IMR-90 (cell line): ENCODE measurements at regions not wholly inside any gene's neighbourhood (a gene's known extent, or its start where the extent isn't known, plus 50 kb on each side); places are given as distances from the start of the nearest gene placed in this dataset.

Experiments
- ATAC-seq: fragments of 200-7000 bp; cut with Tn5 transposase; 2 replicates; pipeline ENCODE4 v1.9.1; 2020; ENCODE audit warnings: low read depth, mild to moderate bottlenecking, moderate library complexity
- BruUV-seq: library from RNA; stranded (reverse); fragments of 400-500 nt; replicated peaks from 2 replicates; lab custom pipeline; 2021; lab: Mats Ljungman, UMichigan
- CTCF ChIA-PET: fragments of 300-600 bp; formaldehyde crosslinking; extraction: SDS; loops from one replicate; lab custom pipeline; 2021; ENCODE audit warnings: antibody characterized with exemption; lab: Yijun Ruan, JAX
- POLR2A ChIA-PET: fragments of 300-600 bp; sonication (Branson Sonifier 250); formaldehyde crosslinking; loops from one replicate; lab custom pipeline; 2022; ENCODE audit warnings: antibody characterized with exemption; ENCODE audit not compliant: unreplicated experiment; lab: Charles Lee
- DNase-seq: peaks from one replicate; pipeline ENCODE4 v3.0.0; 2013
- H2AFZ ChIP-seq: replicated peaks from 2 replicates; pipeline ENCODE3; 2013; ENCODE audit warnings: low read length, mild to moderate bottlenecking; ENCODE audit not compliant: poor library complexity
- H2AK5ac ChIP-seq: 2 replicates; pipeline ENCODE4 v1.6.1; 2013; ENCODE audit warnings: low read depth, low read length, inconsistent platforms
- H2AK9ac ChIP-seq: replicated peaks from 2 replicates; pipeline ENCODE3; 2013; ENCODE audit warnings: mild to moderate bottlenecking, low read depth, low read length, moderate library complexity; ENCODE audit not compliant: poor library complexity
- H2BK120ac ChIP-seq: 2 replicates; pipeline ENCODE4 v1.6.1; 2013; ENCODE audit warnings: low read depth, low read length, inconsistent platforms
- H2BK15ac ChIP-seq: 3 replicates; pipeline ENCODE4 v1.6.1; 2013; ENCODE audit warnings: low read depth, low read length, inconsistent platforms
- H2BK20ac ChIP-seq: 2 replicates; pipeline ENCODE4 v1.6.1; 2013; ENCODE audit warnings: low read depth, mild to moderate bottlenecking, inconsistent platforms, low read length, moderate library complexity
- H2BK5ac ChIP-seq: 2 replicates; pipeline ENCODE4 v1.6.1; 2013; ENCODE audit warnings: mild to moderate bottlenecking, low read depth, low read length, inconsistent platforms; ENCODE audit not compliant: poor library complexity, severe bottlenecking
- H3K14ac ChIP-seq: replicated peaks from 2 replicates; pipeline ENCODE4 v1.6.1; 2013; ENCODE audit warnings: low read depth, low read length, inconsistent platforms
- H3K18ac ChIP-seq: 2 replicates; pipeline ENCODE4 v1.6.1; 2013; ENCODE audit warnings: low read depth, low read length, control low read depth
- H3K23ac ChIP-seq: 2 replicates; pipeline ENCODE4 v1.6.1; 2013; ENCODE audit warnings: low read depth, low read length, inconsistent platforms
- H3K27ac ChIP-seq: 2 replicates; pipeline ENCODE4 v1.5.1; 2013; ENCODE audit warnings: mild to moderate bottlenecking, control low read depth, low read length; ENCODE audit not compliant: insufficient read depth
- H3K27me3 ChIP-seq: 2 replicates; pipeline ENCODE4 v1.6.1; 2013; ENCODE audit warnings: low read length; ENCODE audit not compliant: control insufficient read depth, insufficient read depth
- H3K36me3 ChIP-seq: 2 replicates; pipeline ENCODE4 v1.6.1; 2013; ENCODE audit warnings: low read length, mixed read lengths; ENCODE audit not compliant: control insufficient read depth, insufficient read depth
- H3K4ac ChIP-seq: 2 replicates; pipeline ENCODE4 v1.6.1; 2013; ENCODE audit warnings: low read depth, low read length, inconsistent platforms
- H3K4me1 ChIP-seq: 2 replicates; pipeline ENCODE4 v1.6.1; 2013; ENCODE audit warnings: low read length, mixed read lengths; ENCODE audit not compliant: control insufficient read depth, insufficient read depth
- H3K4me2 ChIP-seq: 2 replicates; pipeline ENCODE4 v1.6.1; 2013; ENCODE audit warnings: low read depth, mild to moderate bottlenecking, control low read depth, low read length, moderate library complexity
- H3K4me3 ChIP-seq: 2 replicates; pipeline ENCODE4 v1.5.1; 2013; ENCODE audit warnings: low read depth, mild to moderate bottlenecking, control low read depth, low read length, moderate library complexity; ENCODE audit not compliant: insufficient read depth
- H3K56ac ChIP-seq: 2 replicates; pipeline ENCODE4 v1.6.1; 2013; ENCODE audit warnings: low read length, inconsistent platforms; ENCODE audit not compliant: insufficient read depth; ENCODE audit errors: extremely low read depth
- H3K79me1 ChIP-seq, 2 experiments: 2 replicates each; pipeline ENCODE4 v1.6.1; 2013; ENCODE audit warnings: low read length in 2 of 2, inconsistent platforms in 1 of 2, low read depth in 1 of 2
- H3K9ac ChIP-seq: 2 replicates; pipeline ENCODE4 v1.6.1; 2013; ENCODE audit warnings: low read depth, low read length, control low read depth
- H3K9me1 ChIP-seq: 2 replicates; pipeline ENCODE4 v1.6.1; 2013; ENCODE audit warnings: low read length, inconsistent platforms; ENCODE audit not compliant: insufficient read depth
- H3K9me3 ChIP-seq: 2 replicates; pipeline ENCODE4 v1.6.1; 2013; ENCODE audit warnings: low read length; ENCODE audit not compliant: control insufficient read depth, insufficient read depth
- H4K20me1 ChIP-seq: 2 replicates; pipeline ENCODE4 v1.6.1; 2013; ENCODE audit warnings: low read length, inconsistent platforms; ENCODE audit not compliant: insufficient read depth
- H4K5ac ChIP-seq: 2 replicates; pipeline ENCODE4 v1.6.1; 2013; ENCODE audit warnings: mild to moderate bottlenecking, low read depth, low read length, control low read depth
- H4K8ac ChIP-seq, 2 experiments: 2 replicates each; pipeline ENCODE4 v1.6.1; 2013; ENCODE audit warnings: low read depth in 2 of 2, low read length in 2 of 2, control low read depth in 1 of 2, inconsistent platforms in 1 of 2
- H4K91ac ChIP-seq: 2 replicates; pipeline ENCODE4 v1.6.1; 2013; ENCODE audit warnings: low read depth, low read length, inconsistent platforms; ENCODE audit not compliant: insufficient read depth
- BHLHE40 ChIP-seq: fragments of 150-350 bp; IDR thresholded peaks from 2 replicates; pipeline ENCODE4 v1.6.1; 2016; ENCODE audit warnings: mild to moderate bottlenecking, low read depth, low read length
- CEBPB ChIP-seq: IDR thresholded peaks from 2 replicates; pipeline ENCODE4 v1.6.1; 2012; ENCODE audit warnings: low read depth, low read length, improper control_type of control experiment
- CHD1 ChIP-seq: IDR thresholded peaks from 2 replicates; pipeline ENCODE4 v1.6.1; 2012; ENCODE audit warnings: low read depth, low read length, improper control_type of control experiment
- CTCF ChIP-seq: conservative IDR thresholded peaks from 2 replicates; pipeline ENCODE4 v1.5.1; 2012; ENCODE audit warnings: mild to moderate bottlenecking, low read depth, low read length, improper control_type of control experiment
- ELK1 ChIP-seq: fragments of 150-350 bp; IDR thresholded peaks from 2 replicates; pipeline ENCODE4 v1.6.1; 2016; ENCODE audit warnings: low read depth, mild to moderate bottlenecking, low read length, moderate library complexity, borderline replicate concordance
- FOS ChIP-seq: fragments of 150-350 bp; IDR thresholded peaks from 2 replicates; pipeline ENCODE4 v1.6.1; 2016; ENCODE audit warnings: low read depth, low read length
- MAFK ChIP-seq: IDR thresholded peaks from 2 replicates; pipeline ENCODE4 v1.6.1; 2012; ENCODE audit warnings: low read depth, low read length, improper control_type of control experiment
- MAZ ChIP-seq: IDR thresholded peaks from 2 replicates; pipeline ENCODE4 v1.6.1; 2012; ENCODE audit warnings: low read depth, mild to moderate bottlenecking, low read length, improper control_type of control experiment, moderate library complexity, borderline replicate concordance
- MXI1 ChIP-seq: IDR thresholded peaks from 2 replicates; pipeline ENCODE4 v1.6.1; 2012; ENCODE audit warnings: low read depth, mild to moderate bottlenecking, low read length, moderate library complexity, borderline replicate concordance
- NFE2L2 ChIP-seq: fragments of 150-350 bp; IDR thresholded peaks from 2 replicates; pipeline ENCODE4 v1.6.1; 2016; ENCODE audit warnings: low read depth, mild to moderate bottlenecking, low read length
- POLR2A ChIP-seq: IDR thresholded peaks from 2 replicates; pipeline ENCODE4 v1.6.1; 2012; ENCODE audit warnings: mild to moderate bottlenecking, low read depth, low read length
- RAD21 ChIP-seq: IDR thresholded peaks from 2 replicates; pipeline ENCODE4 v1.6.1; 2012; ENCODE audit warnings: low read length, improper control_type of control experiment
- RCOR1 ChIP-seq: IDR thresholded peaks from 2 replicates; pipeline ENCODE4 v1.6.1; 2012; ENCODE audit warnings: mild to moderate bottlenecking, low read length, improper control_type of control experiment; ENCODE audit not compliant: insufficient replicate concordance
- RFX5 ChIP-seq: IDR thresholded peaks from 2 replicates; pipeline ENCODE4 v1.8.0; 2012; ENCODE audit warnings: low read depth, mild to moderate bottlenecking, low read length, moderate library complexity
- SMC3 ChIP-seq: fragments of 150-350 bp; IDR thresholded peaks from 2 replicates; pipeline ENCODE4 v1.6.1; 2016; ENCODE audit warnings: low read depth, mild to moderate bottlenecking, antibody characterized with exemption, low read length, moderate library complexity
- USF2 ChIP-seq: fragments of 150-350 bp; IDR thresholded peaks from 2 replicates; pipeline ENCODE4 v1.6.1; 2017; ENCODE audit warnings: mild to moderate bottlenecking, antibody characterized with exemption, low read length, low read depth
- WGBS, 2 experiments: methylation state at CpG; one replicate each; pipeline versions ENCODE4 v1.1.5 to v1.1.7; 2013; ENCODE audit warnings: missing lambda C conversion rate in 2 of 2; ENCODE audit not compliant: insufficient read length in 1 of 2; ENCODE audit errors: extremely low coverage in 2 of 2; 5-methylcytosine and 5-hydroxymethylcytosine counted together
- dilution Hi-C: fragments of 300-500 bp; cut with HindIII; formaldehyde crosslinking; loops from one replicate; pipeline ENCODE4 v1.14.3; 2018; ENCODE audit warnings: low sequenced_read_pairs; ENCODE audit not compliant: unreplicated experiment
- in situ Hi-C: fragments of 300-500 bp; cut with MboI; formaldehyde crosslinking; loops from 3 replicates; pipeline ENCODE4 v1.14.3; 2019; ENCODE audit warnings: low sequenced_read_pairs, inconsistent platforms, mixed read lengths
- intact Hi-C: fragments of 100-400 bp; cut with micrococcal nuclease; formaldehyde crosslinking; loops from 2 replicates; pipeline ENCODE4 v1.10.0; 2022

GRCh38 chr5:4093236-4093635, 497.6 kb downstream of the IRX1 start:
- Histone ChIP-seq H3K9me3 (peaks cover 21% of the 10 kb centered on the region), H4K5ac (no peak overlapping the region), H3K18ac (no peak overlapping the region), H4K20me1 (no peaks in the 10 kb centered on the region), H2BK15ac (no peak overlapping the region), H3K4me3 (no peak overlapping the region), H3K23ac (no peak overlapping the region), H3K36me3 (no peaks in the 10 kb centered on the region), H2AK9ac (no peak overlapping the region), H3K56ac (no peak overlapping the region), H3K4me2 (no peak overlapping the region), H3K9me1 (no peaks in the 10 kb centered on the region), H3K4me1 (no peaks in the 10 kb centered on the region), H2BK20ac (no peak overlapping the region), H3K14ac (no peak overlapping the region), H3K79me1 (no peaks in the 10 kb centered on the region), H3K9ac (no peak overlapping the region), H2BK5ac (no peak overlapping the region), H2AFZ (no peak overlapping the region), H2BK120ac (no peak overlapping the region), H2AK5ac (no peak overlapping the region), H3K4ac (no peak overlapping the region), H3K27me3 (no peaks in the 10 kb centered on the region), H4K91ac (no peak overlapping the region), H3K27ac (no peak overlapping the region), H4K8ac (no peak overlapping the region)
- ATAC-seq (no peak), DNase-seq (no peak)
- ChIA-PET POLR2A (no interaction called here), CTCF (no interaction called here)
- in situ Hi-C loops, result no loop called here
- no TSS peak for BruUV-seq
- TF ChIP-seq NFE2L2, result no peak
- no peak for TF ChIP-seq RCOR1
- no peak for TF ChIP-seq RAD21
- no peak for TF ChIP-seq ELK1
- no peak for TF ChIP-seq MAFK
- no peak for TF ChIP-seq USF2
- TF ChIP-seq CTCF, result no peak
- no peak for TF ChIP-seq MAZ
- no peak for TF ChIP-seq BHLHE40
- TF ChIP-seq CEBPB, result no peak
- TF ChIP-seq FOS, result no peak
- TF ChIP-seq RFX5, result no peak
- TF ChIP-seq MXI1, result no peak
- no peak for TF ChIP-seq SMC3
- no peak for TF ChIP-seq POLR2A
- no peak for TF ChIP-seq CHD1
- intact Hi-C loops, result no loop called here
- dilution Hi-C loops, result no loop called here
- WGBS, 2 experiments, result 66% methylated on average over 8 of the region's 15 CpGs; no CpG with 5 or more reads in 1 of the 2 experiments
